AG08396 (cell line): ENCODE measurements at regions not wholly inside any gene's neighbourhood (a gene's known extent, or its start where the extent isn't known, plus 50 kb on each side); places are given as distances from the start of the nearest gene placed in this dataset.

Source experiments
- DNase-seq: peaks from one replicate; pipeline ENCODE4 v3.0.0; 2012; ENCODE audit warnings: low spot score, mixed read lengths

DNA sequence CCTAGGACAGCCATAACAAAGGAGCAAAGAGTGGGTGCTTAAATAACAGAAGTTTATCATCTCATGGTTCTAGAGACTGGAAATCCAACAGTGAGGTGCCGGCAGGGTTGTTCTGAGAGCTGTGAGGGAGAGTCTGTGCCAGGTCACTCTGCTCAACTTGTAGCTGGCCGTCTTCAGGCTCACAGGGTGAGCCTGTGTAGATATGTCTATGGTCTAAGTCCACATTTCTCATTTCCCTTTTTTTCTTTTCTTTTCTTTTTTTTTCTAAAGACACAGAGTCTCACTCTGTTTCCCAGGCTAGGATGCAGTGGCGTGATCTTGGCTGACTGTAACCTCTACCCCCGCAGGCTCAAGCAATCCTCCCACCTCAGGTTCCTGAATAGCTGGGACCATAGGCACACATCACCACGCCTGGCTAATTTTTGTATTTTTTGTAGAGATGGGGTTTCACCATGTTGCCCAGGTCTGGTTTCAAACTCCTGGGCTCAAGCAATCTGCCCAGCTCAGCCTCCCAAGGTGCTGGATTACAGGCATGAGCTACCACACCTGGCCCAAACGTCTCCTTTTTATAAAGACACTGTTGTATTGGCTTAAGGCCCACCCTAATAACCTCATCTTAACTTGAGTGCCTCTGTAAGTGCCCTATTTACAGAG lies 142.2 kb downstream of the SP3 start:
- DNase-seq: no peak

DNA sequence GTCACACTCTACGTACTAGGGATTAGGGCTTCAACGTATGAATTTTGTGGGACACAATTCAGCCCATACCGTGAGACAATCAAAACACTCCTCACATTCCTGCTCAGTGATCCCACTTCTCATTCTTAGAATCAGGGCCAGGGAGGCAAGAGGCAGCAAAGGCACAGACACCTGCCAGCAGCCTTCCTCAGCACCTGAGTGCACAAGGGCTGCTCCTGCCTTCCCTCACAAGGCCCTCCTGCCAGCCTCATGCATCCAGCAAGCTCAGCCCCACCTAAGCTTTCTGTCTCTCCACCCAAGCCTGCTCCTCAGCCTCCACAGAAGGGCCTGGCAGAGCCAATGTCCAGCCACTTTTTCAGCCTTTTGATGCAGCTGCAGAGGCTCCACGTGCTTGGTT lies 141.6 kb downstream of the SP3 start:
- DNase-seq: no peak

DNA sequence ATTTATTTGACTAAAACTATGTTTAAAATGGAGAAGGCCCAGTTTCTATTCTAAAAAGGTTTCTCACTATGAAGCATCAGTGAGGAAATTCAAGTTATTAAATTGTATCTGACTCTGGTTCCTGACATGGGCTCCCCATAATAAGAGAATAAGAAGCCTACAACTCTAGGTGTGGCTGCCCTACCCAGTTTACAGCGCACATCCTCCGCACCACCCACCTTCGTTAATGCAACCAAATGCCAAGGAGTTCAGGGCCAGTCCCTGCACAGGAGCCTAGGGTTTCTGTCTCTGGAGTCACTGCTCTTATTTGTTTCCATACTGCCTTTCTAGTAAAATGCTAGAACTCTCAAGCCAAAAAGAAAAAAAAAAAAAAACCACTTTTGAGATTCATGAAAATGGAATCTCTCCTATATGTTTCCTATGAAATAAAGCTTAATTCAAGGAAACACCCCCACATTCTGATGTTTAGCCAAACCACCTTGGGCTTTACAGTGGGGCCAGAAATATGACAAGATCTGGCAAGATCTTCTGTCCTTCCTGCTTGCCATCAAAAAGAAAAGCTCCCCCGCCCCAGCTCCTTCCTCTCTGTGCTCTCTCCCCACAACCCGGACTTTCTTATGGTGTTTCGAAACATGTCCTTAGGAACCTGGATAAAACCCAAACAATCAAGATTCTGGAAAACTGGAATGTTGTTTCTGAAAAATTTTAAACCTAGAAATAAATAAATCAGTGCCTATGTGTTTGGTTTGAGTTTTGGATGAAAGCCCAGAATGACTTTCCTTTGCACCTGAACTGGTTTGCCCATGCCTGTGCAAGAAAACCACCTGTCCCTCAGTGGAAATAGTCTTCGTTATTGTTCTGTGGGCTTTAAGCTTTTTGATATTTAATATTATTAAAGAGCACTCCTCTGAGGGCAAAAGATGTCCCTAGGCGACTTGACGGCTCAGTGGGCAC lies 136.7 kb downstream of the SP3 start:
- DNase-seq: no peak

GRCh38 chr2:173829727-173830126 lies 135.4 kb downstream of the SP3 start:
- DNase-seq: no peak

DNA sequence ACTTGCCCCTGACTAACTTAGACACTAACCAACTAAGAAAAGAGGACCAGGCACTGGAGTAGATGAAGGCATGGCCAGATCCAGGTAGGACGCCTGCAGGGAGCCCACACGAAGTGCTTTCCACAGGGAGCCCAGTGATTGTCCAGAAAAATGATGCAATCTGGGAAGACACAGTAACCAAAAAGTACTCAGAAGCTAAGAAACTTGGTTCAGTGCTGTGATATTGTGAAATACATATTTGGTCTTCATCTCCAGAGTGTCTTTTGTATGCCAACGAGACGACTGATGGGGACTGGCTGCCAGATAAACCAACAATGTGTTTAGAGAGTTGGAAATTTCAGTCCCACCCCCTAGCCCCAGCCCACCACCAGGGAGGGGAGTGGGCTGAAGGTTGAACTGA lies 135.0 kb downstream of the SP3 start:
- DNase-seq: no peak

- DNase-seq: peak; percentile 11
Observed at GRCh38 chr2:173831312-173832229, 133.6 kb downstream of the SP3 start.

GRCh38 chr2:173834141-173834540 lies 131.0 kb downstream of the SP3 start:
- no peak for DNase-seq

DNA sequence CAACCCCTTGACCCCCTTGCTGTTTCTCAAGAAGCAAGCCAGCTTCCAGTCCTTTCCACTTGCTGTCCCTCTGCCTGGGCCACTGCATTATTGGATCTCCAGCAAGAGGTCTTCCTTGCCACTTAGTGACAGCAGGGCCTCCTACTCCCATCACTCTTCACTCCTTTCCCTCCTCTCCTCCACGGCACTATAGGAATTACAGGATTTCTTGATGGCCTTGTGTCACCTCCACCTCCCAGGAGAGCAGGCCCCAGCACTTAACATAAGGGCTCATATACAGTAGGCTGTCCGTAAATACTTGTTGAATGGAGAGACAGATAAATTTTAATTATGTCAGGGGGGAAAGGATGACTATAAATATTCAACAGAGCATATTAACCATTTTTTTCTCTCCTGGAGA lies 129.4 kb downstream of the SP3 start:
- DNase-seq: no peak

- DNase-seq: no peak
Observed at GRCh38 chr2:173841110-173841509, 124.1 kb downstream of the SP3 start.

DNA sequence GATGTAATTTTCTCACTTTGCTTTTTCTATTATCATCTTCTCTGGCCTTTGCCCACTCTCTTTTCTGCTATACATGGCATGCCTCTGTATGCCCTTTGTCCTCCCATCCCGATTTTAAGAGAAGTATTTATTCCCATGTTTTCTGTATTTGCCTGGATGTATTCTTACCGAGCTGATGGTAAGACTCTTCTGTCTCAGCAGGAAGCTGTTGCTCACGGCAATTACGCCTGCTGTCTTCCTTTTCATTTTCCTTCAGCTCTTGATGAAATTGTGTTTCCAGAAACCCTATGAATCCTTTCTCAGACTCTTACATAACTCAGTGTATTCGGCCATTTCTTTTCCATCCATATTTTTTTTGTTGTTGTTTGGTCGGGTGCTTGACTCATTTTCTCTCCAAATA lies 121.6 kb downstream of the SP3 start:
- no peak for DNase-seq

DNA sequence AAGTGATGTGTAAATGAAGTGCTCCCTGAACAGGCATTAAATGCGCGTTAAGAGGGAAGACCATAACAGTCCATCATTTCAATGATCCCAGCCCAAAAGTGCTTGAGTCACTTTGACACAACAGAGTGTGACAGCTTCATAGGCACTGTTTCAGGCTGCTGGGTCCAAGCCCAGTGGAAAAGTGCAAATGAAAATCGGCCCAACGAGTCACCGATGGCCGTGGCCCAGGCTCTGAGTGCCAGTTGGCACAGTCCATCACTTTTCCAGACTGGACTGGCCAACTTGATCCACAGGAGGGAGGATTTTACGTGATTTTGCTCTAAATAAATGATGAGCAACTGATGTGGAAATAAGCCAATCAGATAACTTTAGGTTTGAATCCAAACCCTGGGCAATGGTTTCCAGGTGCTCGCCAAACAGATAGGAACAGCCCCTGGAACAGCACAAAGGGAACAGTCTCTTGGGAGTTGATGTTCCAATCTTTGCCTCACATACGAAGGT lies 114.0 kb downstream of the SP3 start:
- no peak for DNase-seq

DNA sequence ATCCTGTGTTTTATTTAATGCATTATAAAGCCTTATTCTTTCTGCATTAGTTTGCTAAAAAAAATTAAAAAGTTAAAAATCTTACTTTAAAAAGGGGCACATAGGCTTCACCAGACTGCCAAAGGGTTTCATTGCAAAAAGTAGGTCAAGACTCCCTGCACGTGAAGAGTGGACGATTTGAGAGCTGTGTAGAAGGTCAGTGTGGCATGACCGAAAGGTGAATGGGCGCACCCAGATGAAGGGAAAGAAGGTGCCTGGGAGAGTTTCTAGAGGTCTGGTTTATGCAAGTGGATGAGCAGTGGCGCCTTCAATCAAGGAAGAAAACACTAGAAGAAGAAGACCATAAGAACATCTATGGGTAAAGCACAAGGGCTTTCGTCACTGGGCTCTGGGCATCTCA lies 111.0 kb downstream of the SP3 start:
- no peak for DNase-seq

GRCh38 chr2:173854840-173855239 lies 110.3 kb downstream of the SP3 start:
- peak; percentile 45 for DNase-seq

GRCh38 chr2:173855661-173856060 lies 109.5 kb downstream of the SP3 start:
- no peak for DNase-seq
